NT2/D1 (cell line): ENCODE measurements at regions not wholly inside any gene's neighbourhood (a gene's known extent, or its start where the extent isn't known, plus 50 kb on each side); places are given as distances from the start of the nearest gene placed in this dataset.

ENCODE experiments used
- SUZ12 ChIP-seq: IDR thresholded peaks from 2 replicates; pipeline ENCODE4 v1.6.1; 2011; ENCODE audit not compliant: insufficient read length, insufficient read depth; ENCODE audit errors: extremely low read depth
- YY1 ChIP-seq: IDR thresholded peaks from 2 replicates; pipeline ENCODE4 v1.6.1; 2011; ENCODE audit not compliant: insufficient read length, insufficient read depth
- ZNF274 ChIP-seq: IDR thresholded peaks from 2 replicates; pipeline ENCODE4 v1.6.1; 2011; ENCODE audit warnings: mild to moderate bottlenecking, low read depth, low read length

DNA sequence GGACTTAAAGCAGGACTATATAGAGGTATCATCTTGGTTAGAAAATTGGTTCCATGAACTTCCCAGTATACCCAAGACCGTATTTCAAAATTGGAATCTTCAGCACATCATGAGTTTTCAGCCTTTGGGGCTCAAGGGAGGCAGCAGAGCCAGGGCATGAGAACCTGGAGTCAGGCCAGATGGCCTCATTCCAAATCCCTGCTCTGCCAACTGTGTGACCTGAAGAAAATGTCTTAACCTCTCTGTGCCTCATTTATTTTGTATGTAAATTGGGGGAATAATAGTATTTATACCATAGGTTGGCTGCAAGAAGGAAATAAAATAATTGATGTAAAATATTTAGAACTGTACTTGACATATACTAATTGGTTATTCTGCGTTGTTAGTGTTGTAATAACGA is 987.6 kb downstream of the TBC1D22A start:
- TF ChIP-seq YY1: no peak
- no peak for TF ChIP-seq SUZ12
- TF ChIP-seq ZNF274: no peak
